NCI-H1694 (cell line): ENCODE measurements at regions not wholly inside any gene's neighbourhood (a gene's known extent, or its start where the extent isn't known, plus 50 kb on each side); places are given as distances from the start of the nearest gene placed in this dataset.
"Not testable (repeated sequence)": the region's sequence is repeated elsewhere in the genome, so short reads cannot be mapped to it uniquely, and the experiment has no call there.

Experiments
- DNase-seq: peaks from one replicate; lab custom pipeline; 2025; lab: John Stamatoyannopoulos, UW

DNA sequence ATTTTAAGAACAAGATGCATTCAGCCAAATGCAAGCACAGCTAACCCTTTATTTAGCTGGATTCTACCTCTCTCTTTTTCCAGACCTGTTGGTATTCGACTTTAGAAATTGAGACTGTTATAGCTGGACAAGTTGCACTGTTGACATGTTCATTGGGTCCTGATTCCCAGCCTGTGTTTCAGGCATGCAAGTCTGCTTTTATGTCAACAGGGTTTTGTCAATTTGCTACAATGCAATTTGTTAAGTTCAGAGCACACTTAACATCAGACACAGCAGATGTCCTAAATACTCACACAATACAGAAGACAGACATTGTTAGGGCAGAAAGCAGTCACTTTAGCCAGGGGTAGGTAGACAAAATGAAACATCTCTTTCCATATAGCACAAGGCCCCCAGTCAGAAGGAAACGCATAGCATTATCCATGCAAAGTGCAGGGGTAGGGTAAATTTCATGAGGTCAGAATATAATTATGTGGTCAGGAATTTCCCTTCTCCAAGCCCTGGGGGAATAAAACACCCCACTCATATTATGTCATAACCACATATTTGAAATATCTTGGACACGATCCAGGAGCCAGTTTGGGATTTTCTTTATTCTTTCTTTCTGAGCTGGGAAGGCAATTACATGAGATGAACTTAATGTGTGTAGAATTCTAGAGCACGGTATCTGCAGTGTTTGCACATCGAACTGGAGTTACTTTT is 504.1 kb downstream of the NTRK3 start:
- no peak for DNase-seq

DNA sequence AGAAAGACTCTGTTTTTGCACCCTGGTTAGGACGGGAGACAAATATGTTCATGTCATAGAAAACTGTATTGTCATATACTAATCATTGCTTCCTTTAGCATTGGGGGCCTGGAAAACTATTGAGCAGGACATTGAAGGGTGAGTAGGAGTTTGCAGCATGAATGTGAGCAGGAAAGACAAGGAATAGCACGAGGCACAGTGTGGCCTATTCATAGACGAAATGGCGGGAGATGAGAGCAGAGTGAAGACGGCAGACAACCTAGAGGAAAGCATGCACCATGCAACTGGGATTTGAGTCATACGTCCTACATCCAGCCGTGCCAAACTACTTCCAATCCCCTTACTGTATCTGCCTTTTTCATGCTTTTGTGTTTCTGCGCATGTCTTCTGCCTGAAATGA is 508.1 kb downstream of the NTRK3 start:
- DNase-seq: no peak

DNA sequence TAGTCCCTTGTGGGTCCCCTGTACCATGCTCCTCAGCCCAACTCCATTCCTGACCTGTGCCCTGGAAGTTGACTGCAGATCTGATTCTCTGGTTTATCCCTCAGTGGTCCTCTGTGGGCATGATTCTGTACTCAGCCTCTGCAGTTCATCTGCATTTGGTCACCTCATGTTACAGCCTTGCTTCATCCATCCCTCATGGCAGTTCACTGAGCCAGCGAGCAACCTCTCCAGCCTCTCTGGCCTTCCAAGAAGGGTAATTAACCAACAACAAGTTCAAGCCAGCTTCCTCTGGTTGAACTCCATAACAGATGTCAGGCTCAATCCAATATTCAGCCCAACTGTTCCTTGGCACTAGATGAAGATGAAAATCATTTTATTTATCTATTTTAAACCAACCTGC is 509.5 kb downstream of the NTRK3 start:
- DNase-seq: no peak

DNA sequence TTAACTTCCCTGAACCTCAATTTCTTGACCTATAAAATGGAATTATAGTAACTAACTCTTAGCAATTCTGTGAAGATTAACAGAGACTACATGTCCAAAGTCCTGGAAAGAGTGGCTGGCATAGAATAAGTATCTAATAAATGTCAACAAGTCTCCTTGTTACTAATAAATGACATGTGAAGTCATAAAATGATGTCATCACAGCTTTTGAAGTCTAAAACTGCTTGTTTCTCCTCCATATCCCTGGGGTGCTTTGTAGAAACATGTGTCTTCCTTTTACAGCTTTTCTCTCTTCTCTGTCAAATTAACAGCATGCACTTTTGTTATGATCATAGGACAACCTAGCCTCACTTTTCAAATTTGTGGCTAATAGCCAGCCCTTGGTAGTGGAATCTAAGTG is 510.2 kb downstream of the NTRK3 start:
- DNase-seq: no peak

DNA sequence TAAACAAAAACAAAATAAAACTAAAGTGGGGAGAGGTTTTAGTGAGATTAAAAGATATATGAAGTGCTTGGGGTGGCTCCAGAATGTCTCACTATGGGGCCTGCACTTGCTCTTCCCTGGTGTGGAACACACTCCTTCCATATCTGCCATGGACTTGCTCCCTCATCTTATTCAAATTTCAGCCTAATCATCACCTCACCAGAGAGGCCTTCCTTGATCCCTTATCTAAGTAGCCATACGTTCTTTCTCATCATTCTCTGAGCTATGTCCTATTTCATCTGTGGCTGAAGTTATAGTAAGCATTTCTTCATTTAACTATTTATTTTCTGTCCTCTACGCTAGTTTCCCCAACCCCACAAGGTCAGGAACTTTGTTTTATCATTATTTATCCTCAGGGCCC is 511.7 kb downstream of the NTRK3 start:
- DNase-seq: no peak

DNA sequence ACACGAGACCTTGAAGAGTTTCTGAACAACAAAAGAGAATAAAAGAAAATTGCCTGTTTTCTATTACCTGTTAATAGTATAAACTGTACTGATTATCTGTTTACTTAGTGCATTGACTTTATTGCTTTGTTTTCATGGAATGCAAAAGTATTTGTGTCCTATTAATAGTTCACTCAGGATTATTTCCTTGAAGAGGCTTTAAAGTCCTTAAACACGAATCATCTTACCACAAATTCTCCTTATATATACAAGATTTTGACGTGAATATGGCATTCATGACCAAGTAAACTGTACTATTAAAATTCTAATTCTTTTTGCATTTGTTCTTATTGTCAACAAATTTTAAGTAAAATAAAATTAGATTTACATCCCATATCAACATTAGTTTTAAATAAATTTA is 513.0 kb downstream of the NTRK3 start:
- DNase-seq: no peak

DNA sequence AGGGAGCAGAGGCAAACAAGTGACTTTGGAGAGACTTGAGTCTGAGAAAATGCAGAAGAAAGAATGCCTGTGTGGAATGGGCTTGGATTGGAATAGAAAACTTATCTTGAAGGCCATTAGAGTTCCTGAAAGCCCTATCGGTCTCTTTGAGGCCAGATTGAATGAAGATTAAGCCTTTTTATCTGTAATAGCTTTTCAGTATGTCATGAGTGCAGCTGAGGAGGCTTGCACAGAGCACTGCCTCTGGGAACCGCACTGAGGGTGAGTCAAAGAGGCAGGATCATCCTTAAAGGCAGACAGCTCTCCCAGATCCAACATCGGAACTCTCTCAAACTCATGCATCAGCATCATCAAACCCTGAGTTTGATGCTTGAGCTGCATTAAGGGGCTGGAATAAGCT is 515.2 kb downstream of the NTRK3 start:
- DNase-seq: no peak

DNA sequence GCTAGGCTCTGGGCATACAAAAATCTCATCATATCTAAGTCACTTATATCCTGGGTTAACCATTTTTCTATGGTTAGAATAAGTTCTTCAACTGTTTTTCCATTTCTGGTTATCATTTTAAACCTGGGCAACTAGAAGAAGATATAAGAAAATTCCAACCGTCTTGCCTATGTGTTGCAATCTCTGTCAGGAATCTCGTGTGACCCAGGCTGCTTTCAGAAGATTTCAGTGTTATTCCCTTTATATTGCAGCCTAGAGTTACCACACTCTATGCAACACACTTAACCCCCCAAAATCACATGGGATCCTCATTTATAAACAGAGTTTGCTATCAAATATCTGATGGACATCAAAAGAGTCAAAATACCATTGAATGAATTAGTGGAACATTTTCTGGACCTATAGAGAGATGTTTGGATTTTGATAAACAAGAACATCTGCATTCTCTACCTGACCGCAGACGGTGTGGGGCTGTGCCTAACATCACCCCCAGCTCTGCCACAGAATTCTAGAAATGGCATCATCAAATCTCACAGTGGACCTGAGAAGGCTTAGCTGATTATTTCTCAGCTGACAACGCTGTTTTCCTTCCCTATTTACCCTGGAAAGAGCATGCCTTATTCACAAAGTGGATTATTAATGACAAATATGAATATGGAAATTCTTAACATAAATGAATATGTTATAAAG is 515.7 kb downstream of the NTRK3 start:
- DNase-seq: no peak

DNA sequence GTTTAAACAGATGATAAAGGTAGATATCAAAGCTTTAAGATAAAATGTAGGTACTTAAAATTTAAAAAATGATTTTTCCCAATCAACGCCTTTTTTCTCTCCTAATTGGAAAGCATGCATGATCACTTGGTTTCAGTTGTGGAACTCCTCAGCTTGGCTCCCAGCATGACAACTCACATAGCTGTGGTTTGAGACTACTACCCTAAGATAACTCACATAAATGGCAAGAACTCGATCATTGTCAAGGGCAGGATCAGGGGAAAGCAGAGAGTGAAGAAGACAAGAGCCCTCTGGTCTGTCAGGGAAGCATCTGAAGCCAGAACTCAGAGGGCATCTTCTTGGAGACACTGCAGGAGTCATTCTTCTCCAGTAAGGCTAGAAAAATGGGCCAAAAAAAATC is 516.7 kb downstream of the NTRK3 start:
- DNase-seq: no peak

DNA sequence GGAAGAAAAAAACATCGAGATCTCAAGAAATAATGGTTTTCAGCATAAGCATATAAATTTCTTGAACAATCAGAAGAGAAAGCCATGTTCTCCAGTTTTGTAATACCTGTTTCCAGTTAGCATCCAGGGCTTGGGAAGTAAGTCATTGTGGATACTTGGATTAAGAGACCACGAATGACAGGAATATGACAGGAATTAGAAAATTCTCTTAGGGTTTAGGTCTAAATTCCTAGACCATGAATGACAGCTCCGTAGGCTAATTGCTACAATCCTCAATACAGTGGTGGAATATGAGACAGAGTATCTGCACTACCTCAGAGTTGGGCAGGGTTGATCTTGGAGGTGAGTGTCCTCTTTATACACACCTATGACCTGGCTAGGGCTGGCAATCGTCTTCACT is 517.5 kb downstream of the NTRK3 start:
- DNase-seq: no peak

DNA sequence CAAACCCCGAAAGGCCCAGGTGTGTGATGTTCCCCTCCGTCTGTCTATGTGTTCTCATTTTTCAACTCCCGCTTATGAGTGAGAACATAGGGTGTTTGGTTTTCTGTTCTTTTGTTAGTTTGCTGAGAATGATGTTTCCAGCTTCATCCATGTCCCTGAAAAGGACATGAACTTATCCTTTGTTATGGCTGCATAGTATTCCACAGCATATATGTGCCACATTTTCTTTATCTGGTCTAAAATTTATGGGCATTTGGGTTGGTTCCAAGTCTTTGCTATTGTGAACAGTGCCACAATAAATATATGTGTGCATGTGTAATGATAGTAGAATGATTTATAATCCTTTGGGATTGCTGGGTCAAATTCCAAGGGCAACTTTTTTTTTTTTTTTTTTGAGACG is 519.1 kb downstream of the NTRK3 start:
- DNase-seq: not testable (repeated sequence)

DNA sequence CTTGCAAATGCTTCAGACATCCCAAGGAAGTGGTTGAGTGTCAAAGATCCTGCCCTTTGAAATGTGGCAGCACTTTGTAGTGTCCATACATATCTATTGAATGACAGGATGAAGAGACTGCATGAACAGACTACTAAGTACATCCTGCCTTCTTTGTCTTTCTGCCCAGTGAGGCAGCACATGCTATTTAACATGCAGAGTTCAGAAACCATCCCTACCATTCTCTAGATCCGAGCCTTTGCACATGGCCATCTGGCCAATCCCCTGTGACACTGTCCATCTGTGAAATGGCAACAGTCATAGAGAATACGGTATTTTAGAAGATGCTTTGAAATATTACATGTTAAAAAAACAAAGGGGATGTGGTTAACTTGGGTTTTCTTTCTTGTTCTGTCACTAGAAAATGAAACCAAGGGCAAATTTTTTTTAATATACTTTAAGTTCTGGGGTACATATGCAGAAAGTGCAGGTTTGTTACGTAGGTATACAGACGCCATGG is 519.6 kb downstream of the NTRK3 start:
- DNase-seq: no peak

DNA sequence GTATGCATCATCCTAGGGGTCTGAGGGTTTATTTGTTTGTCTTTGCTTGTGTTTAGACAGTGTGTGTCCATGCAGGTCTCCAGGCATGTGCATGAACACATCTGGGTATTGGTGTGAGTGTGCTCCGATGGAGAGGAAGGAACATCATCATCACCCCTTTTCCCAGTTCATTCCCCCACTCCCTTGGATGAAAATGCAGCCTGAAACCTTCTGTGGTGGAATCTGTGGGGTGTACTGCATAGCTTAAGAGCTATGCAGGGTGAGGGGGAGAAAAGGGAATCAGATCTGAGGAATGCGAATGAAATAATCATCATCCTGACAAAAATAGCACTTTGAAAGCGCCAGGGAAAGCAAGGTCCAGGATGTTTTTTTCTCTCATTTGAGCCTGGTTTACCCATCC is 520.1 kb downstream of the NTRK3 start:
- DNase-seq: no peak

DNA sequence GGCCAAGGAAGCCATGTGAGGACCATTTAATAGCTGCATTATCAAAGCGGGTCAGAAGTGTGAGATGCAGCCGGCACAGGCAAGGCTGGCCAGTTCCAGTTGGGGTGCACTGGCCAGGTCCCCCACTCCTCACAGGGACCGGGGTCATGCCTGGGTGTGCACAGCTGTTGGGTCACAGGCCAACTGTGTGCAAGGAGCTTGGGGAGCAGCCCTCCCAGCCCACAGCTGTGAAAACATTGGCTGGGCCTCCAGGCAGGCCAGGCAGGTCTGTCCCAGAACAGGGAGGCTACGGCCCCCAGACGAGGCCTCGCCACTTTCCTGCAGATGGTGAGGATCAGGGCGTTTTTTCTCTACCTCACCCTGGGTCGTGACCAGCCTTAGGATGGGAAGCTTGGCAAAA is 521.0 kb downstream of the NTRK3 start:
- DNase-seq: no peak

DNA sequence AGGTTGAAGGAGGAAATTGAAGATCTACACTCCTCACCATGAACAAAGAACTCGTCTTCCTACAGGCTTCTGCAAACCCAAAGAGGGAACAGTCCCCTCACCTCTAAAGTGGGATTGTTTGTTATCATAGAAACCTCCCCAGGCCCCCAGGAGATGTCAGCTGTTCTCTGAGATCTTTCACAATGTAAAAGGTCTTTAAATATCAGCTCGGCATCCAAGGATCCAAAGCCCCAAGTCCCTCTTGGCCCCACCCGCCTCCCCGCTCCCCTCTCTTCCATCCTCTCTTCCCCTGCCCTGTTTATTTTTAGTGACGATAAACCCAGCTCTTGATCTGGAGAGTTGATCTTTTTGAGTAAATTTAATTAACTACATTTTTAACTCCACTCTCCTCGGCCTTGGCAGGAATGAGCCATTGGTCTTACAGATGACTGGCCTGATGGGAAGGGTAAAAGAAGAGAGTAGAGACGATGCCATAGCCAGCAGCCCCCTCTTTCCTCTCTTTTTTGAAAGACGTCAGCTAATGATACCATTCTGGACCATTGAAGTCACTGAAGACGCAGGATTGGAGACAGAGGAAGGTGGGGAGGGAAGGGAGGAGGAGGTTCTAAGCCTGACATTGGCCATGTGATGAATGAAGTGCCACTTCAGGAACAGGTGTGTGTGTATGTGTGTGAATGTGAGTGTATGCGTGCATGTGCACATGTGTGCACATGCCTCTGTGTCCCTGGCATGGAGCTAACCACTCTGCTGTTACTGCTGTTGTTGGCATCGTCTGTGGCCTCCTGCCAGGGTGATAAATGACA is 521.8 kb downstream of the NTRK3 start:
- no peak for DNase-seq

DNA sequence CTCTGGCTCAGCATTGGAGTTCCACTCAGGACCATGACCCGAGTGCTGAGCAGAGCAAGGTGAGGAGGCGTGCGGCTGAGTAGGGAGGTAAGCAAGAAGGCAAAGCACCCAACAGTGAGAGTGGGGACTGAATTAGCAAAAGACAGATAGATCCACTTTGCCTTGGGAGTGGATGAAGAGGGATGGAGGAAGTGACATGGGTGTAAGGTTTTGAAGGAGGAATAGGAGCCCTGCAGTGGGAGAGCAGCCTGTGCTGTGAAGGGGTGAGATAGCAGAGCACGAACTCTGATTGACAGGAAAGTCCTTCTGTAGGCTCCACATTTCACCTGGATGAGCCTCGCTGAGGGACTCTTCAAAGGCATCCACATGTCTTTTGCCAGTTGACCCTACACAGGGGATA is 522.6 kb downstream of the NTRK3 start:
- no peak for DNase-seq

DNA sequence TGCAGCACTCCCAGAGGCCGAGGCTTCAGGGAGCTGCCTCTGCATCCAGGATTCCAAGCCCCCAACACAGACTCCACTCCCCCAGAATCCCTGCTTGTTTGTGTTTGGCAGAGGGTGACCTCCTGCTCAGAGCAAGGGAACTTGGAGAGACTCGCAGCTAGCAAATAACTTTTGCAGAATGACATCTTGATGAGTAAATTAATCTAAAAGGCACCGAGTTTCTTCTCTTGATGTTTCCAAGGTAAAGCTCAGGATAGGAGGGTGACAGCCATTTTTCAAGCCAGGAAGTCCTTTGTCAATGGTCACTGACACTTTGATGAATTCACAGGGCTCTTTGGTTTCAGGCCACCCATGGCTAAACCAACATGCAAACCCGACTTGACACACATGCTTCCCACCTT is 523.0 kb downstream of the NTRK3 start:
- DNase-seq: no peak

DNA sequence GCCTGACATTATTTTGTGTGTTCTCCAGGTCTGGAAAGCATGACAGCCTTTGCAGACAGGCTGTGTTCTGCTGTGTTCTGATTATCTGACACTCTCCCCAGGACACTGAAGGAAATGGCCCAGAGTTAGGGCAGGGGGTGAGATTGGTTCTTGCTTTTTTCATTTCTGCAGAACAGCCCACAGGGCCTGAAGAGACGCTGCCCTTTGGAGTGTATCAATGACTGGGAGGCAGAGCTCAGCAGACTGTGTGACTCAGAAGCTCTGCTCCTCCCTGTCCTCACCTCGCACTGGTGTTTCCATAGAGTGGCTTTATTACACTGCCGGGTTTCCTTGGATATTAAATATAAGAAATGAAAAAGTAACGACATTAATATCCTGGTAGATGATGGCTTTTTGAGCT is 523.6 kb downstream of the NTRK3 start:
- DNase-seq: no peak

DNA sequence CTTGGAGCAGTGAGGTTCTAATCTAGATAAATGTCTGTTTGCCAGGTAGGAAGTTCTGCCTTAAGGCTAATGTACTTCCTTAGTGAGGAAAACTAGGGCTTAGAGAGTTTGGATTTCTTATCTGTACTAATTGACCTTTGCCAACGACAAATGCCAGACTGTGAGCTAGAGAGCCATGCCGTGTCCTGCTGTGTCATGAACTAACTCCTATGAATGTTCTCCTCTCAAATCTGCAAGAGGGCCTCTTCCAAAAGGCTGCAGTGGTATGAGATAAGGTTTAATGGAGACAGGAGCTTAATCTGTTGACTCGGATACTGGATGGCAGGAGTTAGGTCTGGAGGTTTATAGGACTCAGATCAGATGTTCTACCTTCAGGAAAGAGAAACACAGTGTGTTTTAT is 524.9 kb downstream of the NTRK3 start:
- DNase-seq: no peak

DNA sequence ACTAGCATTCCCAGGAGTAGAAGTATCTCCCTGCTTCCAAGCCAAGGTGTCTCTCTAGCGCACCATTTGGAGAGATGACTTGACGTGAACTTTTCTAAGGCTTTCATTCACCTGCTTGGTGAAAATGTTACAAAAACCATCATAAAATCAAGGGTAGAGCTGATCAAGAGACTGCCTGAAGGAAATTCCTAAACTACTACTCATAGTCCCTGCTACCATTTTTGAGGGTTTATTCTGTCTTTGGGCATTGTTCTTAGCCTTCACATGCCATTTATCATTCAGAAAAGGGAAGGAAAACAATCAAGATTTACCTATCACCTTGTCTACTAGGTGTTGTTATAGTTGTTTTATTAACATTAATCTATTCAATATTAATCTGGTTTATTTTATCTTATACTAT is 525.8 kb downstream of the NTRK3 start:
- no peak for DNase-seq

DNA sequence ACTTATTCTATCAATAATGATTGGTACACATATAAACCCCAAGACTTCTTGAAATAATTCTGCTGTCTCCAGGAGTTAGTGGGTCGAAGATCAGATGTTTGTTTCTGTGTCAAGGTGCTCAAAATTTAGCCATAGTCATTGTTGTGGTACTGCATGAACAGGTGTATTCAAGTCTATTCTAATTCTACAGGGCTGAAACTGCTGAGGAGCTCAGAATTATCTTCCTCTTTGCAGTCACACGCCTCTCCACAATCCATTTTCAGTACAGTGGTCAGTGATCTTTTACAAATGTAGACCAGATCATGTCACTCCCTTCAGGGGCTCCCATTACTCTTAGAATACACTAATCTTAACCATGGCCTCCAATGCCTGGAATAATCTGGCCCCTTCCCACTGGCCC is 527.5 kb downstream of the NTRK3 start:
- DNase-seq: no peak

DNA sequence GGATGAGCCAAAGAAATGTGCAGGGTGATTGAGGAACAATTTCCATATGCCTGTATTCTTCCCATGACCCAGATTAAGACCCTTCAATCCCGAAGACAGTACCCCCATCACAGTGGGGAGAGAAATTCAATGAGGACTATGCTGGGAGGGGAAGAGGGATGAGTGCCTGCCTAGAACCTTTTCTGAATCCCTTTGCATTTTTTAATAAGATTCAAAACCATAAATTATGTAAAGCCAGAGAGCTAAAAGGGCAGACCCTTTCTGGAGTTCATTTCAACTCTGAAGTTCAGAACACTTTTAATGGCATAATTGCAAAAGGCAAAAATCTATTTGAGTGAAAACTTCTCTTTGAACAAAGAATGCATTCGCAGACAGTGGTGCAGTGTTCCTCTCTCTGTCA is 529.5 kb downstream of the NTRK3 start:
- DNase-seq: no peak

DNA sequence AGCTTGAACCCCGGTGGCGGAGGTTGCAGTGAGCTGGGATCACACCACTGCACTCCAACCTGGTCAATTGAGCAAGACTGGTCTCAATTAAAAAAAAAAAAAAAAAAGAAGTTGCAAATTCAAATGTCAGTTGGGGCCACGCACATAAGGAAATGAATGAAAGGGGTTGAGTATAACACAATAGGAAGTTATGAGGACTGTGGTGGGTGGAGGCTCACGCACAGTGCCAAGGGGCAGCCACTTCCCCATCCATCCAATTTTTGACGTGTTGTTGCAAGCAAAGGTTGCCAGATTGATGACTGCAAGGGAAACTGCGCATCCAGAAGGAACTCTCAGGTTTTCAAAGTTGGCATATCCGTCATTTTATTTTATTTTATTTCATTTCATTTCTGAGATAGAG is 532.2 kb downstream of the NTRK3 start:
- DNase-seq: no peak
